GM18508 (cell line): ENCODE measurements at regions not wholly inside any gene's neighbourhood (a gene's known extent, or its start where the extent isn't known, plus 50 kb on each side); places are given as distances from the start of the nearest gene placed in this dataset.

Experiments
- ATAC-seq: cut with Tn5 transposase; IDR thresholded peaks from one replicate; pipeline ENCODE4 v1.9.1; 2021; ENCODE audit warnings: moderate number of reproducible peaks; ENCODE audit not compliant: insufficient read depth, unreplicated experiment

DNA sequence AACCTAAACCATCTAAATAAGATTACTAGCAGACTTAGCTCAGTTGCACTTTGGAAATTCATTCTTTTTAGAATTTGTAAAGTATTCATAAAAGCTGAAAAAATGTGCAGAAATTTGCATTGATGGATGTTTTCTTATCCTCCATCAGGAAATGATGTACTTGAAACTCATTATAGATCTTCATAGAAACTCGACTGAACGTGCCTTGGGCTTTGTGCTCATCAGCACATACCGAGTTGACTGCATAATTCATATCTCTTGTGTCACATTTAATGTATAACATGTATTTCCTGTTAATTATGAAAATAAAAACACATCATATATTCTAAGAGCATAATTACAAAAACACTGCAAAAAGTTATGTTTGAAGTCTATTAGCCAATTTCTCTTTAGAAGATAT, 290.9 kb upstream of the NR5A2 start:
- no peak for ATAC-seq

DNA sequence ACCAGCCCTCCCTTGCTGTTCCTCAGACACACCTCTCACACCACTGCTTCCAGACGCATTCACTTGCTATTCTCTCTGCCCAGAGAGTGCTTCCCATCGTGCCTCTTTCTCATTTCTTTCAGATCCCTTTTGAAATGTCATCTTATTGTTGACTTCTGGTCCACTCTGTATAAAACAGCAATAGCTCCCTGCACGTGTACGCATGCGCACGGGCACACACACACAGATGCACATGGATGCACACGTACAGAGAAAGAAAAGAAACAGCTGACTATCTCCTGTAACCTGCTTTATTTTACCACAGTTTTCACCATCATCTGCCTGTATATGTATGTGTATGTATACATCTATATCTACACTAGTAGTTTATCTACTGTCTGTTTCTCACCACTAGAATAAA, 285.9 kb upstream of the NR5A2 start:
- no peak for ATAC-seq

DNA sequence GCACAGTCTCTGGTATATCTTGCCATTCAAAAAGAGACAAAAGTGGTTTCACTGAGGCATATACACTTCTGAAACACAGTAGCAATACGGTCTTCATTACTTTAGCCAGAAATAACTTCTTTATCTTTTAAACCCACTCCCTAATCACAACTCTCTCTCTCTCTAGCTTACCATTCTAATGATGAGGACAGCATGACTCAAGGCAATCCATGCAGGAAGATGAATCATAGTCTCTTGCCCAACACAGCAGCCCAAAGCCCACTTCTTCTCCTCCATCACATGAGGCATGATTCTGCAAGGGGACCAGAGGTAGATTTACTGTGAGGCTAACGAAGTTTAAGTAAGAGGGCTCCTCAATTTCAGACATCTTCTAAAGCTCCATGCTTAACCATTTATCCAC, 285.0 kb upstream of the NR5A2 start:
- no peak for ATAC-seq

DNA sequence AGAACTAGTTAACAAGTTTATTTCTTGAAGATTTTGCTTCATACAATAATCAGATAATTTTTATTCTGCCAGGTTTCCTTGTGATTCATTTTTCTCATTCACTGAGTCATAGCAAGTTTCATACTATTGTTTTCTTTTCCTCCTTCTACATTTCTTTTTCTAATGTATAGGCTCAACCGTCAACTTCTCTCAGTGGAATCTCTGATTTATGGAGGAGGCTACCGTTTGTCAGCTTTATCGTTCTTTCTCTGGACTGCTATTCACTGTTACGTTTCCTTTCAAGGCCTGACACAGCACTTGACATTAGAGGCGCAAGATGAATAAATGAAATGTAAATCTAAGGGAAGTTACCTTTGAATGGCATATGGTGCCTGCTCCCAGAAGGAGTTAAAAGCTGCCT, 284.3 kb upstream of the NR5A2 start:
- no peak for ATAC-seq

DNA sequence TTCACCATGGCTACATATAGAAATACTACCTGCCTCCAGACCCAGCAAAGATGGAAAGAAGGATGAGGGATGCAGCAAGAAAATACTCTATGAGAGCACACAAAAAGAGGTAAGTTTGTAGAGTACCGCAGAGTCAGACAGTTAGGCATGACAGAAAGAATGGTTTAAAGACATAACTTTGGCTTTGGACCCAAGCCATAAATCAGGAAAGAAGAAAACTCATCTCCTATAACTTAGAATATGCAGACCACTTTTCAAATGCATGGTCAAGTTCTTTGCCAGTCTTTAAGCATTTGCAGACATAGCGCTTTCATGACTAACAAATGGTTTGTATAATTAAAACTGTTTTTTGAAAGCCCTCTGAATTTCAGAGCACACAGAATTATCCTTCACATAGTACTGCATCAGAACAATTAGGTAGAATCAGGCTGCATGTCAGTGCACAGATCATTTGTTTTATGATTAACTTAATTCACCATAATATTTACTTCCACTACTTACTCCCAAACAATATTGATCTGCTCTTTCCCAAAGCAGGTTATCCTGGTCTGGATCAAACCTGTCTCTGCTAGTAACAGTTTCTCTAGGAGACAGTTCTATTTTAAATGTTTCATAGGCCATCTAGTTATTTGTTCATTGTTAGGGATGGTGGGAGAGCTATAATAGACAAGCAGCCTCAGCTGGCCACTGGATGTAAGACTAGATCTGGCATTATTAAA, 280.7 kb upstream of the NR5A2 start:
- ATAC-seq: no peak

DNA sequence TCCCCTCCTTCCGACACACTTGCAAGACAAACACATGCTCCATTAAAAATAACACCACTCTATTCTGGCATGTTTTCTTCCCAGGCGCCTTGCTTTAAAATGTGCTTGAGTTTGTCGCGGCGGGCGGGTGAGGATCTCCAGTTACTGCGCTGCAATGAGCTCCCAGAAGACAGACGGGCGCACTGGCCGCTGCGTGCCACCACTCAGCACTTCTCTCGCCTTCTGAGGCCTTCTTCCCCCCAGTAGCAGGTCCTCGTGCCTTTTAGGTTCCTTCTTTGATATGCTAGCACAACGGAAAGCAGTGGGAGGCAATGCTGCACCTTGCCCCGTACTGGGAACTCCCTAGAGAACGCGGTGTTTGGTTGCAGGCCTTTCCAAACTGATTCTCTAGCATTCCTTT, 279.5 kb upstream of the NR5A2 start:
- no peak for ATAC-seq

DNA sequence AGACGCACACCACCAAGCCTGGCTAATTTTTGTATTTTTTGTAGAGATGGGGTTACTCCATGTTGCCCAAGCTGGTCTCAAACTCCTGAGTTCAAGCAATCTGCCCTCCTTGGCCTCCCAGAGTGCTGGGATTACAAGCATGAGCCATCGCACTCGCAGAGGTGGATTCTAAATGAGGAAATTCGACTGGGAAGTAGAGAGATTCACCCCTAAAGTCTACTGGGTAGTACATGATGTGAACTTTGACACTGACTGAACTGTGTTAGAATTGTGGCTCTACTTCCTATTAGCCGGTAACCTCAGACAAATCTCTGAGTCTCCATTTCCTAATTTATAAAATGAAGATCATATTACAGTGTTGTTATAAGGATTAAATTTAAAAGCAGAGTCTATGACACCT, 276.0 kb upstream of the NR5A2 start:
- ATAC-seq: no peak

DNA sequence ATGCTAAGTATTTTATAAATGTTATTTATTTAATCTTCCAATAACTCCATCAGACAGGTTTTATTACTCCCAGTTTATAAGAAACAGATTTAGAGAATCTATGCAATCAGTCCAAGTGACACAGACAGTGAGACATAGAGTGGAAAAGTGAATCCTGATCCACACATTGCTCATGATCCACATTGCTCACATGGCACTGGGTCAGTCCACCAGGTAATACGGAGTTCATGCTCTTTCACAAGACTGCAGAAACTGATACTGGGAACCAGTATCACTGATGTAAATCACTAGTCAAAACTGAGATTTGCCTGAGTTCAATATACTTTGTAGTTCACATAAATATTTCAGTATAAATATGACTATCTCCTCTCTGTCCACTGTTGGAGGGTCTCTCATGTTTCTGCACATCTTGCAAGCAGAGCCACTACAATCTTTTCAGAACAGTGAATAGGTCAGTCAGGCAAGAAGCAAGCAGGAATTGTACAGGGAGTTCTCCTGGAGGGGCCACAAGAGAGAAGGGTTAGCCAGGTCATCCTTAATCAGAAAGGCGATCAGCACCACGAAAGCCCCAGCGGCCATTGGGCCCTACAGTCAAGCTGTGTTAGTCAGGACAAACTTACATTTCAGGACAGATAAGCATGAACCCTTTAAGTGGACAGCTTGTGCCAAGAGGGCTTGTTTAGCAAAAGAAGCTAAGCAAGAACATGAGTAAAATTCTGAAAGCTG, 275.4 kb upstream of the NR5A2 start:
- no peak for ATAC-seq

DNA sequence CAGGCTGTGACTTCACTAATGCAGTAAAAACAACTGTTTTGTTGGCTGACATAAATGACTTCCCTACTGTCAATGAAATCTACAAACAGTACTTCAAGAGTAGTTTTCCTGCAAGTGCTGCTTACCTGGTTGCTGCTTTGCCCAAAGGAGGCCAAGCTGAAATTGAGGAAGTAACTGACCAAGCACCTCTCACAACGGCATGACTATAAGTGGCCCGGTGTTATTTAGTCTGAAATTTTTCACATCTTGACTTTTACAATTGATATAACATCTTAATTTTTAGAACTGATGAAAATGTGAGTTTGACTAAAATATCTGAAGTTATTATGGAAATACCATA, 274.9 kb upstream of the NR5A2 start:
- ATAC-seq: no peak

DNA sequence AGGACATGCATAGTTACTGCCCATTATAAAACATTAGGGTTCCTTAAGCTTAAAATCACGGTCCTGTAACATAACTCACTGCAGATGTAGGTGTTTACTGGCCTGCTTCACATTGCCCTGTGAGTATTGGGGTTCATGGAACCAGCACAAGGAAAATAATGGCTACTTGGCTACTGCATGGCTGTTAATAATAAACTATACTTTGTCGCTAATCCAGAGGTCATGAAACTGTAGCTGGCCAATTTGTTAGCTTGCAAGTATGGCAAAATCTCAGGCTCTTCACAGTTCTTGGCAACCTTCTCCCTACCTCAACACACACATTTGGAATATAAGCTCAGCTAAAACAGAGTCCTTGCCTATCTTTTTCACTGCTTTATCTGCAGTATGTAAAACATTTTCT, 274.0 kb upstream of the NR5A2 start:
- no peak for ATAC-seq

DNA sequence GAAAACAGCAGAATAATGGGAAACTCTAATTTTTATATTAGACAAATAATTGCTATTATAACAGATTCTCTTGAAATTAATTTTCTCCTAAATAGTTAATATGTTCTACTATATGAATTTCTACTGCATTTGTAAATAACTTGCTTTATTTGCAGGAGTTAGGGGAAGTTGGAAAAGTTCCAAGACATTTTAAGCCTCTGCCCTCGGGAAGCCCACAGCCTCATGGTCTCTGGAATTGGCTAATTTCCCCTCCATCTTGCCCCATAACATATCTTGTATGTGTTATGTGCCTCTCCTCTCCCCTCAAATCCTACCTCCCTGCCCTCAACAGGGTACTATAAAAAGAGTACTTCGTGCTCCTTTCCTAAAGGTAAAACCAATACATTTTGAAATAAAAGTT, 271.4 kb upstream of the NR5A2 start:
- no peak for ATAC-seq

DNA sequence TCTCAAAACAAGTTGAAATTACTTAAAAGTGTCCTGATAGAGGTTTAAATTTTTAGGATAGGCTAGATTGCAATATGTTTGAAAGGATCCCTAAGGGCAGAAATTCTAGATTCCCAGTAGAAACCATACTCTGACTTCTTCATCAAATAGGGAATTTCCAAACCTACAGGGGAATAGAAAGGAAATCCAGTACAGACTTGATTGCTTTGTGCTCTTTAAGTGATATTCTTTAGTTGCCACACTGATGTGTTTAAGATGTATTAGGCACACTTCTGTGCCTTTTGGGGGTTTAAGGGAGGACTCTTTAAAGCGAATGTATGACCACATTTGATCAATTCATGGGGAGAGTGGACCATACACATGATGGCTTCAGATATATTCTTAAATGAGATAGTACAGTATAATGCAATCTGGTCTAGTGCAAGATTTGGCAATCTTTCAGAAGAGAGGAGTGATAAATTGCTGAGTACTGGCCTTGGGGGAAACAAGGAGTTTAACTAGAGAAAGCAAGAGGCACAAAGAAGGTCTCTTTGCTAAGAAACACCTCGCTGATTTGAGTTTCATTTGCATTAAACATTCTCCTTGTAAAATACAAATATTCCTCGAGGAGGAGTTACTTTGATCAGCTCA, 268.8 kb upstream of the NR5A2 start:
- no peak for ATAC-seq

DNA sequence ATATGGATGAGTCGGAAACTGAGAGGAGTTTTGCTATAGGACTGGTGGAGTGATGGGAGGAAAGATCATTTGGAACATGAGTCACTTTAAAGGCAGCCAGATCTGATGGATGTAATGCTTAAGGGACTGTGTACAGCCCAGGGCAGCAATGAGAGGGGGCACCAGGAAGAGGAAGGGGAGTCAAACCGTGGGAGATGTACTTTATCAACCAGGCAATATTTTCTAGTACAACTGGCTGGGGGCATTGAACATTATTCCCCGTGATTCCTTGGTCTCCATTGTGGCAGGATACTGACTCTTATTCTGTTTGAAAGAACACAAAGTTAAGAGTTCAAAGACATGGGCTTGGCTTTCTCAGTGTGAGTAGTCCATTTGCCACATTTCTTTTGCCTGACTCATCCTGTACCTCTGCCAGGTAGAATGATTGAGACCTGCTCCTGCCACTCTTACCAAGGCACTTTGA, 268.2 kb upstream of the NR5A2 start:
- ATAC-seq: no peak

DNA sequence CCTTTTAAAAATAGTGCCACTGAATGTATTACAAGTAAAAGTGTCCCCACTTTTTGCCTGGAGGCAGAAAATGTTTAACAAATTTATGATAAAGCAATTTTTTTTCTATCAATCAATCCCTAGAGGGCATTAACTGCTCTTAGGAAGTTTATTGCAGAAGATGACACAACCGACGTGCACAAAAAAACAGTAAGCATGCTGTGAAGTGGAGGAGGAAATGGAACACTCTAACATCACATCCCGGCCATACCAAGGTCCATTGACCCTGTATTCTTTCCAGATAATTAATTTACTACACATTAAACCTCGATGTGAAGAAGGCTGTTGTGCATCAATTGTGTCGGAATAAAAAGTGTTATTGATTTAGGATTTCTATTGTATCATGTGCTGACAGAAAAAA, 264.9 kb upstream of the NR5A2 start:
- ATAC-seq: no peak

DNA sequence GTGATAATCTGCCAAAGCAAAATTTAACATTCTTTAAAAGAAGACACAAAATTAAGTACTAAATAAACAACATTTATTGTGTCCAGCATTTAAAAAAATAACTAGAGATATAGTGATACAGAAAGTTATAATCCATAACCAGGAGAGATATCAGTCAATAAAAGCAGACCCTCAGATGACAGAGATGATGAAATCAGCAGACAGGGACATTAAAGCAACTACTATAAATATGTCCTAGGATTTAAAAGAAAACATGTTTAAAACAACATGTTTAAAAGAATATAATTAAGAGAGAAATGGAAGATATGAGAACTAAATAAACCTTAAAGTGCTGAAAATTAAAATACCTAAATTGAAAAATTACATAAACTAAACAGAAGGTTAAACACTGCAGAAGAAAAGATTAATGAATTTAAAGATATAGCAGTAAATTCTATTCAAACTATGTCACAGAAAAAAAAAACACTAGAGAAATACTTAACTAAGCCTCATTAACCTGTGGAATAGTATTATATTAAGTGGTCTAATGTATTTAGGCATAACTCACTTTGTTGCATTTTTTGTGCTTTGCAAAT, 261.2 kb upstream of the NR5A2 start:
- ATAC-seq: no peak

DNA sequence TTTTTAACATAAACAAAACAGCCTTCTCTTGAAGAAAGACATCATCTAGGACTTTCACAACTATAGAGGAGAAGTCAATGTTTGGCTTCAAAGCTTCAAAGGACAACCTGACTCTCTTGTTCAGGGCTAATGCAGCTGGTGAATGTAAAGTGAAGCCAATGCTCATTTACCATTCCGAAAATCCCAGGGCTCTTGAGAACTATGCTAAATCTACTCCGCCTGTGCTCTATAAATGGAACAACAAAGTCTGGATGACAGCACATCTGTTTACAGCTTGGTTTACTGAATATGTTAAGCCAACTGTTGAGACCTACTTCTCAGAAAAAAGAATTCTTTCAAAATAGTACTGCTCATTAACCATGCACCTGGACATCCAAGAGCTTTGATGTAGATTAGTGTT, 259.8 kb upstream of the NR5A2 start:
- ATAC-seq: no peak

DNA sequence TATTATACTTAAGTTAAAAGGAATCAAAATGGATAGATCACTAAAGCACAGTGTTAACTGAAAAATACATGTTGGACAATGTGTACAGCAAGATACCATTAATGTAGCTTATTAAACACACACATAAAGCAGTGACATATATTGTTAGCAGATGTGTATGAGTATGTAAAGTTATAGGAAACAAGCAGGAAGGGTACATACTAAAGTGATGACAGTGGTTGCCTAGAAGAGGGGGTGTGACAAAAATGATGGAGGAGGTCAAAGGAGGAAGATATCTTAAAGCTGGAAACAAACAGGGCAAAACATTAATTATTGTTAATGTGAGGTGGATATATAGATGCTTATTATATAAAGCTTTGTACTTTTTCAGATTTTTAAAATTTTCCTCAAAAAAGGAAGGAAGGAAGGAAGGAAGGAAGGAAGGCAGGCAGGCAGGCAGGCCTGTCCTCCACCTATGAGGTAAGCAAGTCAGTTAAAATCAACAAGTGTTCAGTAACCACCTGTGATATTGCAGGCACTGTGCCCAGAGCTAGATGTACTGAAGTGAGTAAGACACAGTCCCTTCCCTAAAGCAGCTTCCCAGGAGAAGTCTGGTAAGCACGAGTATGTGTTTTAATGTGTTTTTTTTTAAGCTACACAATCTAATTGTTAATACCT, 252.9 kb upstream of the NR5A2 start:
- ATAC-seq: no peak

DNA sequence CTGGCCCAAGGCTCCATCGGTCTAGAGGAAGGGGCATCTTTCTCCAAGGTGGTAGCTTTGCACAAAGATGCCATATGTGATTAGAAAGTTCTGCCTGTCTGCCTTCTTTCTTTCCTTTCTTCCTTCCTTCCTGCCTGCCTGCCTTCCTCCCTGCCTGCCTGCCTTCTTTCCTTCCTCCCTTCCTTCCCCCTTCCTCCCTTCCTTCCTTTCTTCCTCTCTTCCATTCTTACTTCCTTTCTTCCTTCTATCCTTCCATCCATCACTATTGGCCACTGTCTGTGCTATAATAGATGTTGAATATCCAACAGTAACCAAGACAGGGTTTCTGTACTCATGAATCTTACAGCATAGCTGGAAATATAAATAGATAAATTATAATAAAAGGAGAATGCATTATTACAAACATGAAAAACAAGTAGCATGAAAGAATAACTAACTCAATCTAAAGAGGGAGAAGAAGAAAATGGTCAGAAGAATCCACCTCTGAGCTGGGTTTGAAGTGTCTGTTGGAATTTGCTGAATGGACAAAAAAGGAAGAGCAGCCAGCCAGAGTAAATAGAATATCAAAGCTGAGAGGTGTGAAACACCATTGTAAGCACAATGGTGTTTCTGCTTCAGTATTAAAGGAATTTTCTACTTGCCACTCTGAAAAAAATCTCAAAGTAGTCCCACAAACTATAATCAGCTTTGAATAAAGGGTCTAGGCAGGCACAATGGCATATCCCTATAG, 250.6 kb upstream of the NR5A2 start:
- no peak for ATAC-seq

DNA sequence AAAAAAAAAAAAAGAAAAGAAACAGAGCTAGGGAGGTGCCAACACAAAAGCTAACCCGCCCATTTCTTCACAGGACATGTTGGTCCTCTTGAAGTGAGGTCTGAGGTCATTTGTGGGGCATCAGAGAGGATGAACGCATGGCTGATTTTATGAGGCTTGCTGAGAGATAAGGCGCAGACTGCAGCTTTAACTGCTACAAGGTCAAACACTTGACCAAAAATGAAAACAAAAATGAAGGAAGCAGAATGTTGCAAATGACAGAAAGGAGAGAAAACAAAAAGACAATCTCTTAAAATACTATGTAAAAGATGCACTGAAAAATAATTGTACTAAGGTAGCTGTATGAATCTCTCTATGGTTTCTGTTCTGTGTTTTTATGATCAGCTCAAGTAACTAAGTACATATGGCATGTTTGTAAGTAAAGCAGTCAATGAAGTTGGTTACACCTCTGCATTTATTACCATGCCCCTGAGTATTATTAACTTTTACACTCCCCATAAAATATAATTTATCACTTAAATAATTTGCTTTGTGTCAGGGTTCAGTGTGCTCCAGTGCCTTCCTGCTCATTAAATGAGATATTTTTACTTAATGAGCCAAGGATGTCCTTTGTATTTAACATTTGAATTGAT, 249.1 kb upstream of the NR5A2 start:
- ATAC-seq: no peak

DNA sequence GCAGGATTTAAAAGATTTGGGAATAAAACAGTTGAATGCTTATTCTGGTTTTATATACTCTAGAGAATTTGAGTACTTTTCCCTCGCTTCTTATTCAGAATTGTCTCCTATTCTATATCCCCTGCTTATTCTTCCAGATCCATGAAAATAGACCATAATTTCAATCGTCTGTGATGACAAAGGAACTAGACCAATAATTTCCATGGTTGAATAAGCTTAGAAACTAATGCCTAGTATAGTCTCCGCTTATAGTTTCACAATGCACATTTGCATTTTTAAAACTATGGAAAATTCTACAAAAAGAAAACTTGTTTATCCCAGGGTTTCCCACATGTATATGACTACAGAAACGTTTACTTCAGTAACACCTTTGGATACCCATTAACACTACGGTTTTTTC, 247.4 kb upstream of the NR5A2 start:
- ATAC-seq: no peak
